HEK293 (cell line): ENCODE measurements at regions not wholly inside any gene's neighbourhood (a gene's known extent, or its start where the extent isn't known, plus 50 kb on each side); places are given as distances from the start of the nearest gene placed in this dataset.

Experiments
- CTCF ChIA-PET: fragments of 350-600 bp; formaldehyde crosslinking; extraction: SDS; loops from one replicate; lab custom pipeline; 2021; ENCODE audit warnings: antibody characterized with exemption; lab: Yijun Ruan, JAX
- POLR2A ChIA-PET: fragments of 300-600 bp; formaldehyde crosslinking; extraction: SDS; loops from one replicate; lab custom pipeline; 2020; ENCODE audit warnings: antibody characterized with exemption, inconsistent platforms; lab: Yijun Ruan, JAX
- H3K27ac ChIP-seq: fragments of 200-500 bp; sonication (Bioruptor generic); 2 replicates; pipeline ENCODE4 v1.5.1; 2014; ENCODE audit warnings: low read depth, low read length, control low read depth, inconsistent platforms; ENCODE audit errors: extremely low read depth
- H3K36me3 ChIP-seq, 2 experiments: fragments of 200-500 bp in 1 of 2; sonication (Bioruptor generic) in 1 of 2; 1 replicate in 1 of 2; 2 replicates in 1 of 2; pipeline ENCODE4 v1.5.1; 2014 to 2017; ENCODE audit warnings: inconsistent platforms in 2 of 2, low read length in 2 of 2; ENCODE audit not compliant: control insufficient read depth in 2 of 2, insufficient read depth in 1 of 2
- H3K4me1 ChIP-seq: fragments of 200-500 bp; sonication (Bioruptor generic); 2 replicates; pipeline ENCODE4 v1.5.1; 2014; ENCODE audit warnings: mild to moderate bottlenecking, low read length, inconsistent platforms; ENCODE audit not compliant: control insufficient read depth, insufficient read depth
- H3K4me3 ChIP-seq: 2 replicates; pipeline ENCODE4 v1.5.1; 2011; ENCODE audit warnings: low read depth, mild to moderate bottlenecking, control low read depth, low read length, moderate library complexity
- H3K9me3 ChIP-seq: fragments of 200-500 bp; sonication (Bioruptor generic); 2 replicates; pipeline ENCODE4 v1.5.1; 2014; ENCODE audit warnings: low read depth, low read length, inconsistent platforms; ENCODE audit not compliant: control insufficient read depth, insufficient read depth
- BCL11A ChIP-seq: fragments of 450-650 bp; formaldehyde crosslinking; IDR thresholded peaks from 2 replicates; pipeline ENCODE4 v1.5.1; 2016; ENCODE audit warnings: low read depth, missing biosample characterization, missing genetic modification characterization
- CTCF ChIP-seq: fragments of 450-650 bp; formaldehyde crosslinking; IDR thresholded peaks from 2 replicates; pipeline ENCODE4 v1.5.1; 2016; ENCODE audit warnings: missing biosample characterization, missing genetic modification characterization
- GLIS2 ChIP-seq: fragments of 450-650 bp; formaldehyde crosslinking; IDR thresholded peaks from 2 replicates; pipeline ENCODE4 v1.5.1; 2016; ENCODE audit warnings: missing biosample characterization, missing genetic modification characterization
- PRDM1 ChIP-seq: fragments of 450-650 bp; formaldehyde crosslinking; IDR thresholded peaks from 2 replicates; pipeline ENCODE4; 2016; ENCODE audit warnings: missing biosample characterization, missing genetic modification characterization
- TCF7L2 ChIP-seq: IDR thresholded peaks from 2 replicates; pipeline ENCODE4 v1.6.1; 2011; ENCODE audit warnings: low read depth, mild to moderate bottlenecking, inconsistent platforms, low read length, moderate library complexity, borderline replicate concordance
- ZNF121 ChIP-seq: fragments of 450-650 bp; formaldehyde crosslinking; IDR thresholded peaks from 2 replicates; pipeline ENCODE4 v1.5.1; 2016; ENCODE audit warnings: missing biosample characterization, missing genetic modification characterization
- ZNF26 ChIP-seq: fragments of 450-650 bp; formaldehyde crosslinking; IDR thresholded peaks from 2 replicates; pipeline ENCODE4 v1.5.1; 2016; ENCODE audit warnings: missing biosample characterization, missing genetic modification characterization
- ZNF274 ChIP-seq, 2 experiments: fragments of 200-500 bp in 1 of 2; fragments of 450-650 bp in 1 of 2; sonication (Bioruptor generic) in 1 of 2; formaldehyde crosslinking in 1 of 2; IDR thresholded peaks; 2 replicates each; pipeline versions ENCODE4 v1.5.1 to v1.6.1; 2014 to 2016; ENCODE audit warnings: borderline replicate concordance in 1 of 2, inconsistent platforms in 1 of 2, low read length in 1 of 2, missing biosample characterization in 1 of 2, missing genetic modification characterization in 1 of 2
- ZNF510 ChIP-seq: fragments of 450-650 bp; formaldehyde crosslinking; IDR thresholded peaks from 2 replicates; pipeline ENCODE4 v1.5.1; 2018; ENCODE audit warnings: mild to moderate bottlenecking, missing genetic modification characterization, missing biosample characterization; ENCODE audit not compliant: insufficient replicate concordance
- ZNF518A ChIP-seq: fragments of 450-650 bp; formaldehyde crosslinking; conservative IDR thresholded peaks from 2 replicates; pipeline ENCODE4 v1.5.1; 2016; ENCODE audit warnings: low read depth, missing biosample characterization, missing genetic modification characterization
- ZNF561 ChIP-seq: fragments of 450-650 bp; IDR thresholded peaks from 2 replicates; pipeline ENCODE4 v1.5.1; 2018; ENCODE audit warnings: missing biosample characterization, missing genetic modification characterization, borderline replicate concordance
- ZNF623 ChIP-seq: fragments of 450-650 bp; formaldehyde crosslinking; IDR thresholded peaks from 2 replicates; pipeline ENCODE4 v1.5.1; 2016; ENCODE audit warnings: missing biosample characterization, missing genetic modification characterization
- ZSCAN16 ChIP-seq: fragments of 450-650 bp; formaldehyde crosslinking; IDR thresholded peaks from 2 replicates; pipeline ENCODE4 v1.5.1; 2016; ENCODE audit warnings: missing biosample characterization, missing genetic modification characterization
- ZSCAN18 ChIP-seq: fragments of 450-650 bp; formaldehyde crosslinking; IDR thresholded peaks from 2 replicates; pipeline ENCODE4 v1.5.1; 2016; ENCODE audit warnings: missing biosample characterization, missing genetic modification characterization
- ZSCAN30 ChIP-seq: fragments of 450-650 bp; IDR thresholded peaks from 2 replicates; pipeline ENCODE4 v1.5.1; 2018; ENCODE audit warnings: missing biosample characterization, mild to moderate bottlenecking, missing genetic modification characterization, moderate library complexity

- Histone ChIP-seq H3K4me3 (no peak overlapping the region), H3K36me3 (no peaks in the 10 kb centered on the region), H3K4me1 (no peaks in the 10 kb centered on the region), H3K9me3 (no peaks in the 10 kb centered on the region), H3K27ac (no peak overlapping the region)
- CTCF ChIA-PET = no interaction called here
- POLR2A ChIA-PET = interaction anchor here (0.7 kb wide), 1 partner anchor 28 kb away, joined by 4 read pairs; no protein-coding TSS in a partner anchor
- no peak for TF ChIP-seq ZNF561
- TF ChIP-seq ZNF510 (tag by site-specific recombination) = no peak
Observed at GRCh38 chr4:125658773-125659172, 344.0 kb downstream of the FAT4 start.

- H3K36me3 ChIP-seq = no peaks in the 10 kb centered on the region
- H3K4me3 ChIP-seq = no peak overlapping the region
- ChIA-PET CTCF (no interaction called here), POLR2A (no interaction called here)
- no peaks in the 10 kb centered on the region for H3K9me3 ChIP-seq
- no peaks in the 10 kb centered on the region for H3K4me1 ChIP-seq
- TF ChIP-seq ZSCAN16 (tag by site-specific recombination) (no peak), PRDM1 (tag by site-specific recombination) (no peak), BCL11A (tag by site-specific recombination) (no peak), ZNF623 (tag by site-specific recombination) (no peak), ZNF274 (IDR thresholded peaks at IDR 0.05; ENCODE audit: low read length) (no peak), ZNF274 (tag by site-specific recombination; IDR thresholded peaks at IDR 0.05; ENCODE audit: borderline replicate concordance) (no peak), ZNF518A (tag by site-specific recombination) (no peak), ZNF121 (no peak), ZSCAN30 (tag by site-specific recombination) (no peak)
- no peak overlapping the region for H3K27ac ChIP-seq
Observed at GRCh38 chr4:125663896-125664767, 349.4 kb downstream of the FAT4 start.

- TF ChIP-seq GLIS2 (tag by site-specific recombination) (no peak), ZSCAN18 (no peak), CTCF (tag by site-specific recombination) (no peak), PRDM1 (tag by site-specific recombination) (no peak), ZNF26 (tag by site-specific recombination) (no peak), TCF7L2 (no peak)
- no peak overlapping the region for H3K4me3 ChIP-seq
- no peaks in the 10 kb centered on the region for H3K36me3 ChIP-seq
- CTCF ChIA-PET = no interaction called here
- no peak overlapping the region for H3K27ac ChIP-seq
- POLR2A ChIA-PET = interaction anchor here (0.7 kb wide), 1 partner anchor 327 kb away, joined by 5 read pairs; no protein-coding TSS in a partner anchor
- H3K9me3 ChIP-seq = no peaks in the 10 kb centered on the region
- H3K4me1 ChIP-seq = no peaks in the 10 kb centered on the region
Observed at GRCh38 chr4:125666635-125667034, 351.9 kb downstream of the FAT4 start.
